ENCODE measurements at regions not wholly inside any gene's neighbourhood (a gene's known extent, or its start where the extent isn't known, plus 50 kb on each side); places are given as distances from the start of the nearest gene placed in this dataset.

DNA sequence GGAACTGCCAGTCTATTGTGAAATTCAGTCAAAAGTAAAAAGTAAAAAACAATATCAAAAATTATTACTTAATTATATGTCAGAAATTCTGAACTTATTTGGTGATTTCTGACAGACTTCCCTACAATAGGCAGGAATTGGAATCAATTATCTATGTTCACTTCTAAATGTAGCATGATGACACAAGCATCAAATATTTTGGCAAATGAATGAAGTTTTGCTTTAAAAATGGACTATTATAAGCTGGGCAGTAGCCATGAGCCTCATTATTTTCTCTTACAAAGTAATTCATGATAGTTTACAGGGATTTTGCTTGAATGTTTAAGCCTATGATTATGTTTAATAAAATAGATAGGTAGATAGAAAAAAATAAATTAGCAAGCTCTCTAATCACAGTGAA is 582.6 kb downstream of the SLITRK6 start:
- TF ChIP-seq, protein P1, sequence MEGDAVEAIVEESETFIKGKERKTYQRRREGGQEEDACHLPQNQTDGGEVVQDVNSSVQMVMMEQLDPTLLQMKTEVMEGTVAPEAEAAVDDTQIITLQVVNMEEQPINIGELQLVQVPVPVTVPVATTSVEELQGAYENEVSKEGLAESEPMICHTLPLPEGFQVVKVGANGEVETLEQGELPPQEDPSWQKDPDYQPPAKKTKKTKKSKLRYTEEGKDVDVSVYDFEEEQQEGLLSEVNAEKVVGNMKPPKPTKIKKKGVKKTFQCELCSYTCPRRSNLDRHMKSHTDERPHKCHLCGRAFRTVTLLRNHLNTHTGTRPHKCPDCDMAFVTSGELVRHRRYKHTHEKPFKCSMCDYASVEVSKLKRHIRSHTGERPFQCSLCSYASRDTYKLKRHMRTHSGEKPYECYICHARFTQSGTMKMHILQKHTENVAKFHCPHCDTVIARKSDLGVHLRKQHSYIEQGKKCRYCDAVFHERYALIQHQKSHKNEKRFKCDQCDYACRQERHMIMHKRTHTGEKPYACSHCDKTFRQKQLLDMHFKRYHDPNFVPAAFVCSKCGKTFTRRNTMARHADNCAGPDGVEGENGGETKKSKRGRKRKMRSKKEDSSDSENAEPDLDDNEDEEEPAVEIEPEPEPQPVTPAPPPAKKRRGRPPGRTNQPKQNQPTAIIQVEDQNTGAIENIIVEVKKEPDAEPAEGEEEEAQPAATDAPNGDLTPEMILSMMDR (IDR thresholded peaks at IDR 0.05) = no peak
- TF ChIP-seq POLR2A (IDR thresholded peaks at IDR 0.05) = no peak

All from esophagus squamous epithelium (tissue), 4 donors.